Erythroblast (primary cell): ENCODE measurements at regions not wholly inside any gene's neighbourhood (a gene's known extent, or its start where the extent isn't known, plus 50 kb on each side); places are given as distances from the start of the nearest gene placed in this dataset.

Experiments used
- GATA1 ChIP-seq: IDR thresholded peaks from 2 replicates; pipeline ENCODE4 v1.6.1; 2011; ENCODE audit warnings: low read depth, mild to moderate bottlenecking, control low read depth, low read length, moderate library complexity
- POLR2A ChIP-seq: IDR thresholded peaks from 2 replicates; pipeline ENCODE4 v1.6.1; 2011; ENCODE audit warnings: mild to moderate bottlenecking, low read length

DNA sequence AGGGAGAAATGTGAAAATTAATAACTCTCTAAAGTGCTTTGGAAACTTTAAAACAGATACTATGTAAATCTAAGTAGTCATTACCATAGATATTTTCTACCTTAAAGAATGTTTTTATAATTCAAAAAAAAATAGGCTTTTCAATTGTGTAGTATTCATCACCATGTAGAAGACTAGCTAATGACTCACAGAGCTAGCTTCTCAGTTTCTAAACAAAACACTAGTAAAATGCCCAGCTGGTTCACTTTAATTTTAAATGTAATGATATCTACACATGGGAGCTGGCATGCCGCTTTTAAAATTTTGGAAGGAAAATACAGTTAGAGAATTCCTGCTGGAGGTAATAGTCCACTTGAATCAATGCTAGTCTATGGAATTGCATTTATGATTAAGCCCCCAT, 509.8 kb downstream of the CSNK1G3 start:
- TF ChIP-seq POLR2A (no peak), GATA1 (no peak)
